K562 (cell line): ENCODE measurements at regions not wholly inside any gene's neighbourhood (a gene's known extent, or its start where the extent isn't known, plus 50 kb on each side); places are given as distances from the start of the nearest gene placed in this dataset.

ENCODE experiments used
- ARID1B ChIP-seq: fragments of 450-650 bp; IDR thresholded peaks from 2 replicates; pipeline ENCODE4 v1.6.1; 2016; ENCODE audit warnings: antibody characterized with exemption, mild to moderate bottlenecking, inconsistent platforms
- CTBP1 ChIP-seq: fragments of 450-650 bp; IDR thresholded peaks from 2 replicates; pipeline ENCODE4 v1.6.1; 2016; ENCODE audit warnings: borderline replicate concordance
- DIDO1 ChIP-seq: fragments of 450-650 bp; IDR thresholded peaks from 2 replicates; pipeline ENCODE4 v1.6.1; 2016; ENCODE audit warnings: low read depth, missing biosample characterization, missing genetic modification characterization
- DPF2 ChIP-seq: fragments of 450-650 bp; IDR thresholded peaks from 2 replicates; pipeline ENCODE4 v1.6.1; 2016
- EP300 ChIP-seq: IDR thresholded peaks from 2 replicates; pipeline ENCODE4 v1.6.1; 2012; ENCODE audit warnings: low read length, improper control_type of control experiment
- FOXJ2 ChIP-seq: fragments of 200-800 bp; sonication (Bioruptor generic); IDR thresholded peaks from 2 replicates; pipeline ENCODE4 v1.6.1; 2016; ENCODE audit warnings: missing genetic modification characterization, missing compliant biosample characterization
- GATAD2B ChIP-seq: fragments of 450-650 bp; IDR thresholded peaks from 2 replicates; pipeline ENCODE4 v1.6.1; 2017; ENCODE audit warnings: mild to moderate bottlenecking, borderline replicate concordance
- KLF16 ChIP-seq: IDR thresholded peaks from 2 replicates; pipeline ENCODE4 v1.6.1; 2016; ENCODE audit warnings: antibody characterized with exemption
- MAFK ChIP-seq: IDR thresholded peaks from 2 replicates; pipeline ENCODE4 v1.6.1; 2011; ENCODE audit warnings: low read length, improper control_type of control experiment
- NR2C1 ChIP-seq, 2 experiments: fragments of 450-650 bp; IDR thresholded peaks; 2 replicates each; pipeline ENCODE4 v1.6.1; 2017; ENCODE audit warnings: mild to moderate bottlenecking in 2 of 2, antibody characterized with exemption in 1 of 2, inconsistent platforms in 1 of 2, missing compliant biosample characterization in 1 of 2, missing genetic modification characterization in 1 of 2
- NR4A1 ChIP-seq, 2 experiments: fragments of 250-450 bp in 1 of 2; fragments of 450-650 bp in 1 of 2; sonication (Bioruptor Pico) in 1 of 2; IDR thresholded peaks; 2 replicates each; pipeline versions ENCODE4 v1.4.0 to v1.6.1; 2016 to 2020; ENCODE audit warnings: mild to moderate bottlenecking in 2 of 2, missing compliant biosample characterization in 1 of 2, missing genetic modification characterization in 1 of 2, moderate library complexity in 1 of 2
- SNAPC5 ChIP-seq: fragments of 250-450 bp; sonication (Bioruptor Pico); IDR thresholded peaks from 2 replicates; pipeline ENCODE4 v1.8.0; 2021; ENCODE audit warnings: moderate library complexity, mild to moderate bottlenecking, inconsistent platforms
- SRSF9 ChIP-seq: fragments of 200-400 bp; formaldehyde crosslinking; IDR thresholded peaks from 2 replicates; pipeline ENCODE4 v1.6.1; 2017; ENCODE audit warnings: low read depth, low read length, borderline replicate concordance
- TAF15 ChIP-seq: fragments of 200-400 bp; formaldehyde crosslinking; IDR thresholded peaks from 2 replicates; pipeline ENCODE4 v1.6.1; 2017; ENCODE audit warnings: mild to moderate bottlenecking, low read depth, low read length, moderate library complexity
- TEAD1 ChIP-seq, 2 experiments: fragments of 450-650 bp in 1 of 2; sonication (generic) in 1 of 2; formaldehyde crosslinking; IDR thresholded peaks; 2 replicates each; pipeline versions ENCODE4 v1.4.0 to v1.8.0; 2020 to 2022; ENCODE audit warnings: mild to moderate bottlenecking in 2 of 2, missing genetic modification reagents in 1 of 2
- THRB ChIP-seq: fragments of 450-650 bp; formaldehyde crosslinking; conservative IDR thresholded peaks from 2 replicates; pipeline ENCODE4 v1.4.0; 2022; ENCODE audit warnings: mild to moderate bottlenecking, missing genetic modification characterization
- ZNF354B ChIP-seq: fragments of 250-450 bp; sonication (Bioruptor Pico); IDR thresholded peaks from 2 replicates; pipeline ENCODE4 v1.4.0; 2020
- ZNF431 ChIP-seq: sonication (generic); formaldehyde crosslinking; IDR thresholded peaks from 2 replicates; pipeline ENCODE4 v1.8.0; 2022; ENCODE audit warnings: mild to moderate bottlenecking, missing genetic modification reagents
- ZNF584 ChIP-seq: fragments of 200-800 bp; sonication (Bioruptor generic); IDR thresholded peaks from 2 replicates; pipeline ENCODE4 v1.6.1; 2016; ENCODE audit warnings: low read depth, mild to moderate bottlenecking, missing genetic modification characterization, missing compliant biosample characterization
- ZNF592 ChIP-seq: fragments of 450-650 bp; IDR thresholded peaks from 2 replicates; pipeline ENCODE4 v1.6.1; 2017; ENCODE audit warnings: antibody characterized with exemption, mild to moderate bottlenecking
- ZNF740 ChIP-seq, 3 experiments: fragments of 200-800 bp in 1 of 3; sonication (Bioruptor generic) in 1 of 3; sonication (generic) in 1 of 3; formaldehyde crosslinking in 1 of 3; IDR thresholded peaks; 2 replicates each; pipeline versions ENCODE4 v1.6.1 to v1.8.0; 2016 to 2022; ENCODE audit warnings: mild to moderate bottlenecking in 2 of 3, missing compliant biosample characterization in 2 of 3, missing genetic modification characterization in 2 of 3, missing genetic modification reagents in 1 of 3
- ZNF76 ChIP-seq: fragments of 250-450 bp; sonication (Bioruptor Pico); IDR thresholded peaks from 2 replicates; pipeline ENCODE4 v1.4.0; 2020; ENCODE audit warnings: mild to moderate bottlenecking, moderate library complexity, borderline replicate concordance
- ZNF766 ChIP-seq: fragments of 200-800 bp; sonication (Bioruptor generic); conservative IDR thresholded peaks from 2 replicates; pipeline ENCODE4 v1.6.1; 2016; ENCODE audit warnings: missing genetic modification characterization, missing compliant biosample characterization

GRCh38 chr10:43983856-43984271, 335.2 kb upstream of the ZNF32 start (continued):
- peak; percentile 62 for TF ChIP-seq ZNF592
- TF ChIP-seq NR4A1 (CRISPR knock-in tag; IDR thresholded peaks at IDR 0.05) = no peak
- TF ChIP-seq NR4A1 (tag; IDR thresholded peaks at IDR 0.05) = peak; percentile 96
- TF ChIP-seq ZNF766 (CRISPR knock-in tag) = peak; percentile 79; the same call in 1 of the 2 replicates
- TF ChIP-seq TEAD1 (CRISPR knock-in tag; IDR thresholded peaks at IDR 0.05) = peak in 1 of 2 experiments; percentile 80; a peak in 2 of 4 replicates
- TF ChIP-seq EP300 = peak; percentile 71
- peak; percentile 64; the same call in 1 of the 2 replicates for TF ChIP-seq FOXJ2 (tag)
- no peak for TF ChIP-seq SRSF9
- TF ChIP-seq ZNF354B (CRISPR knock-in tag) = peak; percentile 65; the same call in 1 of the 2 replicates
- 0 out of 2 replicates have a peak, but pooled peaks have one; percentile 27 for TF ChIP-seq ZNF584
- TF ChIP-seq NR2C1 (IDR thresholded peaks at IDR 0.05) = no peak
- no peak for TF ChIP-seq NR2C1 (tag; IDR thresholded peaks at IDR 0.05)
- TF ChIP-seq DPF2 = 0 out of 2 replicates have a peak, but pooled peaks have one; percentile 41
- peak; percentile 64; the same call in 1 of the 2 replicates for TF ChIP-seq KLF16
- TF ChIP-seq GATAD2B = no peak
- no peak for TF ChIP-seq SNAPC5 (CRISPR knock-in tag)
- TF ChIP-seq ARID1B = peak; percentile 87
- no peak for TF ChIP-seq MAFK
- no peak for TF ChIP-seq ZNF740 (CRISPR knock-in tag; IDR thresholded peaks at IDR 0.05)
- TF ChIP-seq ZNF740 (tag; IDR thresholded peaks at IDR 0.05) = peak in 1 of 2 experiments; percentile 83; a peak in 2 of 4 replicates
- 0 out of 2 replicates have a peak, but pooled peaks have one; percentile 8 for TF ChIP-seq THRB (CRISPR knock-in tag)
- peak; percentile 49; the same call in 1 of the 2 replicates for TF ChIP-seq ZNF76
- no peak for TF ChIP-seq TAF15
- TF ChIP-seq DIDO1 = peak; percentile 48; the same call in 1 of the 2 replicates
- no peak for TF ChIP-seq ZNF431 (CRISPR knock-in tag)
- peak; percentile 34; the same call in 1 of the 2 replicates for TF ChIP-seq CTBP1
